HG03432 (cell line): ENCODE measurements at regions not wholly inside any gene's neighbourhood (a gene's known extent, or its start where the extent isn't known, plus 50 kb on each side); places are given as distances from the start of the nearest gene placed in this dataset.

ENCODE experiments used
- ATAC-seq: cut with Tn5 transposase; IDR thresholded peaks from one replicate; pipeline ENCODE4 v1.9.1; 2021; ENCODE audit warnings: mild to moderate bottlenecking, moderate library complexity; ENCODE audit not compliant: unreplicated experiment

DNA sequence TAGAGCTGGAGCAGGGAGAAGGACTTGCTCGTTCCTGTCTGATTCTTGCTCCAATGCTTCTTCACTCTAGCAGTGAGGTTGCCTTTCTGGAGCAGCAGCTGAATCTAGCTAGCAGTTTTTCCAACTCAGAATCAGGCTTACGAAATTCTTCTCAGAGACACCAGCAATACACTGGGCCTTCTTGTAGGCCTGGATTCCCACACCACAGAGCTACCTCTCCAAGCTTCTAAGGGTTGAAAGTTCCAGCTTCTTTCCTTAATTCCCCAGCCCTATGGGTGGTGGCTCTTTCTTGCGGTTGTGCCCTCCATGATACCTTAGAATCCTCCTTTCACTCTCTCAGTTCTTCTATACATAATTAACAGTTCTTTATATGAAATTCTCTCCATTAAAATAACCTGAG, 586.6 kb downstream of the INHBA start:
- no peak for ATAC-seq

DNA sequence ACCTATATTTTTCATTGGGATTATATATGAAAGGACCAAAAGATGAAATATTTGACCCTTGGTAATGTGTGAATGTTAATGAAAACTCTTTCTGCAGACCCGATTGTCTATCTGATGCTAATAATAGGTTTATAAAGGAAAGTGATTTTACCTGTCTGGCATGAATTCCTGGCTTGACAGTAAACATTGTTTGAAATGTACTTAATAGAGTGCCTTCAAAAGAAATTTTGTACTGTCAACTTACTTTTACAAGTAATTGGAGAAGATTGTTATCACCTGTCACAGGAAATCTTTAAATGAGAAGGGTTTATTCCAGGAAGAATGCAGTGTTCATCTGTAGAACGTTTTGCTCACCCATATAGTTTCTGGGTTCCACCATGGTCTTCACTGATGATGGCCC, 588.2 kb downstream of the INHBA start:
- ATAC-seq: no peak

DNA sequence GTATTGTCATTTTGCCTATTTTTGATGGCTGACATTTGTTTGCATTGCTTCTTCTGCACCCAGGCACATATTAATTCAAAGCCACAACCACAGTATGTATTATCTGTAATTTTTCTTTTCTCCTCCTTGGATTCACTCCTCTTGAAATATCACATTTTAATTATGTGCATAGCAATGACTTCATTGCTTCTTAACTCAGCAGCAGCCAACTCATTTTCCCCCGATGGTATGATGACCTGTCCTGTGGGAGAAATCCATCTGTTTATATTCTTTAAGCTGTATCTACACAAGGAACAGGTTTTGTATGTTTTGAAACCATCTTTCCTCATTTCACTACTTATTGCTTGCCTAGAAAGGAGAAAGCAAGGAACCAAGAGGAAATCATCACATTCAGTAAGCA, 588.8 kb downstream of the INHBA start:
- no peak for ATAC-seq

DNA sequence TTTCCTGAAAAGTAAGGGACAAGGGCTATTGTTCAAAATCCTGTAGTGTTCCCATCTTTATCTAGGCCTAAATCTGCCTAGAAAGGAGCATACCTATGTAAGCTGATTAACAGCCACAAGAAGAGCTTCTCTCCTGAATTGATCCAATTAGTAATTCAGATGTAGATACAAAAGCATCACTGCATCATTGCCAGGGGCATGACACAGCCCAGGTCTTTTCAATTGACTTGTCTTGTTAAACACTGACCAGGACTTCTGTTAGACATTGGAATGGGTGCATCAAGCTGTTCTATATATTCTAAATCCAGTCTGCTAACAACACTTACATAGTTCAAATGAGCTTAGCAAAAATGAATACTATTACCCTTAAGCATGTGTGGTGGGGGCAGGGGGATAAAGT, 589.2 kb downstream of the INHBA start:
- ATAC-seq: no peak

DNA sequence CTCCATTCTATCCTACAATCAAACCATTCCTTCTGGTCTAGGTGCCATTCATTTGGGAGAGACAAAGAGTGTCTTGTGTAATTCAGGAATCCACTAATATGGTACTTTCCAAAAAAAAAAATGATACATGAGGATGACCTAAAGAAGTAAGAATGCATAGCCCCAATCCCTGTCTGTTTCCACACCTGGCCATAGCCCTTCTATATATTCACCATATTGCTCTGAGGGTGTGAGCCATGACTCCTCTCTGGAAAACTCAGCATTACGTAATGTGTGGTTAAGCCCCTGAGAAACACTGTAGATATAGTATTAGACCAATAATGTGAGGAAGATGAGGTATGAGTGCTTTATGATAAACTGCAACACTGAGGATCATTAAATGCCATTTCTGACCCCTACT, 592.7 kb downstream of the INHBA start:
- no peak for ATAC-seq

DNA sequence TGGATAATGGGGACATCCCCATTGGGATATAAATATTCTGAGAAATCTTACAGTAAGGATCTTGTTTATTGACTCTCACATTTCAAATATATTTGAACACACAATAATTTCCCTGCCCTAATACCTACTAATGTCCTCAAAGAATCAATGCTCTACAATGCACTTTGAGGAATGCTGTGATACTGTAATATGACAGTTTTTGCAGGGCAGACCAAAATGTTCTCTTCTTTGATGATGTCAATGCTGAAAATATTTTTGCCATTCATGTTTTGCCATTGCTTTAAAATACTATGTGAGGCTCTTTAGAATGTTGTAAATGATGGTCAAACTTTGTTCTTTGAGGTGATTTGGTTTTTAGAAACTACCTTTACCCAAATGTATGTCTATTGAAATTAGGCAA, 594.1 kb downstream of the INHBA start:
- ATAC-seq: no peak

DNA sequence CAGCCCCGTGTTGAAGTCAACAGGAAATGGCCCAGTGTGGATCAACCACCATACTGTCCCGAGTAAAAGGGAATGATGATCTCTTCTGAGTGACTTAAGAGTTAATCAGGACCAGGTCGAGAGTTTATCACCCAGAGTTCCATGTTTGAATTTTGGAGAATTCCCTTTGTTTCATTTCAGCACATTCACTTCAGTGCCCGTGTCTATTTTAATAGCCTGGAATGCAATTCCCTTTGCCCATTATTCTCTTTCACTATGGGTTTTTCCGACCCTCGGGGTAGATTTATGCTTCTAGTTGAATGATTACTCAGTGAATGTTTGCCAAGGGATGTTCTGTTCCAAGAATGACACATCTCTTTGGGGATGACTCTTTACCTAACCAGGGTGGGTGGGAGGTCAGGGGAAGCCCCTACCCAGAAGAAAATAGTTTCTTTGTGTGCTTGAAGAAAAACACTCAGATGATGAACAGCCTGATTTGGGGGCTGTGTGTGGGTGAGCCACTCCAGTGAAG, 594.9 kb downstream of the INHBA start:
- ATAC-seq: peak; percentile 48

DNA sequence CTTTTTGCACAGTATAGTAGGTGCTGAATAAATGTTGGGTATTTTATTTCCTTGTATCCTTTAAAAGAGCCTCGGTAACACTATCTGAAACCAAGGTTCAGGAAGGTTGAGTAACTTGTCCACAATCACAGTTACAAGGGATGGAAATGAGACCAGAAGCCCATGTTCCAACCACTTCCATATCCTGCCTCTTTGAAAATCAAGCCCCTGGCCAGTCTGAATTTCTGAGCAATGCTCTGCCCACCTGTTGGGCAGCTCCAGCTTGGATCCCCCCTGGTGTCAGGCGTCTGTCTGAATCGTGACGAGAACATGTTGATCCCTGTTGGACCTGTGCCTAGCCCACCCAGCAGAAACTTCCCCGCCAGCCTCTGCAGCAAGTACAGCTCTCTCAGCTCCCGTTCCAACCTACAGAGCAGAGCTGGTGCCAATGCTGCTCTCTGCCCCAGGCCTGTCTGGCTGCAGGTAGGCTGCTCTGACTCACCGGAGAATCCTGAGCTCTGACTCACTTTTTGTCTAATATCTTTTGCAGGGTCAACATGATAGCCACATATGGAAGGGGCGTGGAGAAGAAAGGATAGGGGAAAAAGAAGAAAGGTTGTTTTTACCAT, 595.5 kb downstream of the INHBA start:
- ATAC-seq: peak; percentile 52

DNA sequence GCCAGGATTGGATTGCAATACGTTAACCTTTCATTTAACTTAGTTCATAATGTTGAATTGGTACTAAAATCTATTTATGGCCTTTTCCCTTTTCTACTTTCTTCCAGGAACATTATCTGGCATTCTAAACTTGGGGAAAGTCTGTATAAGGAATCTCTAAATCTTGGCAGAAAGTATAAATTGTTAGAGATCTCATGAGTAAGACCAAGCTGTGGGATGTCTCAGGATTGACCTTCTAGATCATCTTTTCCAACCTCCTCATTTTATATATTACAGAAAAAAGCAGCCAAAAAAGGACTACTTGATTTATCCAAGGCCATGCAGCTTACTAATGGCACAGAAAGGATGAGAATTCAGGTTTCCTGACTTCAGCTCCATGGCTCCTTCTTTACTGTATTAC, 598.3 kb downstream of the INHBA start:
- ATAC-seq: no peak

DNA sequence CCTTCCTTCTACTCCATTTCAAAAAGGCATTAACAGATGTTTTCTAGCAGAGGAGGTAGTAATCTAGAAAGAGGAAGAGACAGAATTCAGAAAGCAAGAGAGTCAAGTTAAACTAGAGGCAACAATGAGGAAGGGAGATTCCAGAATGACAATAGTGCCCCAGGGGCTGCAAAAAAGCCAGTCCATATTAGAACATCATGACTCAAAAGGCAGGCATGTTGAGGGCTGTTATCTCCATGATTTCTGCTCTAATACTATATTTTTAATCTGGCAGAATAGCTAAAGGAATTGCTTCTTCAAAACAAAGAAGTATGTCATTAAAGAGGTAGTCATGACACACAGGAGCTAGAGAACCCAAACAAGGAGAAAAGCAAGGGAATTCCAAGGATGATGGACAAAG, 599.6 kb downstream of the INHBA start:
- ATAC-seq: peak; percentile 67

DNA sequence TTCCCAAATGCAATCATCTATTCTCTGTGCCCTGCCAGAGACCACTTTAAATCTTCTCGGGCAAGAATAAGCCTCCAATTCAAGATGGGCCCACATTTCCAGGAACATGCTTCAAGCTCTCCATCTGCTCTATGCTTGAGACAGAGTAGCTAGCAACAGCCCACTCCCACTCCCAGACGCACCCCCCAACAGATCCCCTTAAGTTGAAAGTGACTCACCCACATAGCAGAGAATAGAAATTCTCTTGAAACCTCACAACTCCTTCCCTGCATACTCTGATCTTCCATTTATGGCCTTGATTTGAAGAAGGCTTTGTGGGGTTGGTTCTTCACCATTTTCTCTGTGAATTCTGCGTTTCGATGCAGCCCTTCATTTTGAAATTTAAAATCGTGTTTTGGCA, 604.0 kb downstream of the INHBA start:
- ATAC-seq: no peak

DNA sequence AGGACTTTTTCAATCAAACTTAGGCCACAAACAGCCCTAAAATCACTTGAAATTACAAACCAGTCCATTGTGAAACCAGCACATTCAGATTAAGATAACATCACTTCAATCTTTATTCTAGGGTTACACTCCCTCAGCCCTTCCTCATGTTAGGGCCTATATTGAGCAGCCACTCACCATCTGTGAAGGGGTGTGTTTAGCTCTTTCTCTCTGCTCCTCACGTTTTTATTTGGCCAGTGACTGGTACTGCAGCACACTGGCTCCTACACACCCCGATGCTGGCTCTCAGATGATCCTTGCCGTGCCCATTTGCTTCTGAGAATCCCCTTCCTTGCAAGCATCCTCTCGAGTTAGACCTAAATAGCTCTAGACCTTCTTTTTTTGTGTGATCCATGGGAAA, 604.5 kb downstream of the INHBA start:
- ATAC-seq: no peak

DNA sequence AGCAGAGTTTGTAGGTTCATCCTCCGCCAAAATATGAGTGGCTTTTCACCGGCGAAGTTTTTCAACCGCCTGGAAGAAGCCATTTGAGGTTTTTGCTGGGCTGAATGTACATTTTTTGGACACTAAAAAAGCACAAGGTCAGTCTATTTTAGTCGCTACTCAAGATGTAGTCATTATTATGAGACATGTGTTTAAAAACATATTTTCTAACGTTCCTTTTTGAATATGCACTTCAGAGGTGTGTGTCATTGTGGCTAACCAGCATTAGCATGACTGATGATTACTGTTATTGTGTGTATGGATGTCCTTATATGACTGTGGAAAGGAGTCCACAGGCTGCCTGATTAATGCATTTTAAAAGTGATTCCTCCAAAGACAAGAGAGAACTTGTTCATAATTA, 605.4 kb downstream of the INHBA start:
- no peak for ATAC-seq

DNA sequence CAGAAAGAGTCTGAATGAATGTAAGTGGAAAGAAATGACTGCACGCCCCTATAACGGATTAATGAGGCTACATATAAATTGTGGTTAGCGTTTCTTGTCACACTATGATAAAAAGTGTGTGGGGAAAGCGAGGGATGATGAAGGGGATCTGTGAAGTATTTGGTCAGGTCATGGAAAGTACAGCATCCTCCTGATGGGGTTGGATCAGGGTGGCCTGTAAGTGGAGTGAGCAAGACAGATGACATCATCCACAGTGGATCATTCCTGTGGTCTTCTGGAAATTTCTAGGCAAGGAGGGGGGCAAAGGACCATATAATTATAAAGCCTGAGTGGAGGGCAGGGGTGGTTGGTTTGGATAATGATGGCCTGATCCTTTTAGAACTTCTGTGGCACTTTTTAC, 606.0 kb downstream of the INHBA start:
- ATAC-seq: no peak

DNA sequence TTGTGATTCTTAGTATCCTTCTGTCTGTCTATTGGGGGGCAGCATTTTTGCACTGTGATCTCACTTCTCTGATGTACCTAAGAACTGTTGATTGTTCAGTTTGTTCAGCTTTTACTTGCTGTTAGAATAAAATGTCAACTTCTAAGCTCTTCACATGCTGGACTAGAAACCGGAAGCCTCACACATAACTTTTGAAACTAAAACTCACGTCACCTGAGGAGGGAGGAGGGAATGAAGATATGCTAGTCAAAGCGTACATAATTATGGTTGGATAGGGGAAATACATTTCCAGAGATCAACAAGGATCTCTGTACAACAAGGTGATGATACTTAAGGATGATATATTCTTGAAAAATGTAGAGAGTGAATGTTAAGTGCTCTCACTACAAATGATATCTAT, 609.7 kb downstream of the INHBA start:
- no peak for ATAC-seq

DNA sequence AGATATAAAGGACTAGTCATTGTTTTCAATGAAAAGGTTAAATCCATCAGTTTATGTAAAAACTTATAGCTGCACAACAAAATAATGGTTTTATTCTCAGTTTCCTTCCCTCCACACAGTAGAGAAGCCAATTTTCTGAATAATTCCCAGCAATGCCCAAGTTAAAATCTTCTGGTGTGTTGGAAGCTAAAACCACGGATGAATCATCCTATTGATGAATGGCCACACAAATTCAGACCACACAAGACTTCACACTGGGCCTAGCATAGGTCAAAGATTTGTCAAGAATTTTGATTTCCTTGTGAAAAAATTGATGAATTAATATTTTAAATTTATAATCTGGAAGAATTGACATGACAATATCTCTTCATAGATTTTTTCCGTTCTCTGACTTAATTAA, 617.6 kb downstream of the INHBA start:
- ATAC-seq: no peak

DNA sequence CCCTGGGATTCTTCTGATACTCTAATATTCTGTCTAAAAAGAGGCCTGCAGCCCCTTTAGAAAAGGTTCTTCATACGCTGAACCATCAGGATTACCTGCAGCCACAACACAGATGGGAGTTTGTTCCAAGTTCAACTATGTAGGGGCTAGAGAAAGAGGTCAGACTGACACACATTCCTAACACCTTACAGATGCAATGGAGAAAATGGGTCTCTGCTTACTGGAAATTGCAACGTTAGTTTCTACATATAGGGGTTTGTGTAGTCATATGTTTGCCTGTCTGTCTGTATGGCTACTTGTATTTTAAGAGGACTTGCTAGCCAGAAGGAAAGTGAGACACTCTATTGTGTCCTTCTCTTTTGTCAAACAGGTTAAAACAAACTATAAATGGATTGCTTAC, 618.5 kb downstream of the INHBA start:
- no peak for ATAC-seq

DNA sequence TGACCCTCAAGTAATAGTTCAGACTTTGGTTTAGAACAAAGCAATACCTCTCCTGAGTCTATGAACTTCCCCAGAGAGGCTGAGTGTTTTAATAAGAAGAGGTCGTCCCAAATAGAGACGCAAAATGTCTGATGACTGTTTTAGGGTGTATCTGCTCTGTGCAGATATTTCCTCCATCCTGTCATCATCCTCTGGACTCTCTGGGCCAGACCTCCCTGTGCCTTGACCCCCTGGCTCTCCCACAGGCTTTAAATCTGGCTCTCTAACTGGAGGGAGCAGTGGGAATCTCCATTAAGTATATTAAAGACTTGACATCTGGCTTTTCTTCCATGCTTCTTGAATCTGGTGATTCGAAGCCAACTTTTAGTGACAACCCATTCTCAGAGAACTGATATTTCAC, 633.3 kb downstream of the INHBA start:
- ATAC-seq: no peak

DNA sequence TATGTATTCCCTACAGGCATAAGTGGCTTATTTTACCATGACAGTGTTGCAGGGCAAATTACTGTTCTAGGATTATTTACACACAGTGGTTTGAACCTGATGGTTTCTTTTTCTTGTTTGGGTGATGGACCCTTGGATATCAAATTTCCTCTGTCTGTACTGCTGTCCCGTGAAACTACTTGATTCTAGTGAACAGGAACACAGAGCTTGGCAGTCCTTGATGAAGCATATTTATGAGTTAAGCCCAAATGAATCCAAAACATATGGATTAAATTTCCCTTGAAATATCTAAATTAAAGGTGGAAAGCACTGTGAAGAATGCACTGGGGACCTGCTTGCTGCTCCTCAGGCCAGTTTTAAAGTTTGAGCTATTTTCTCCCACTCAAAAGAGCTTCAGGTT, 635.3 kb downstream of the INHBA start:
- no peak for ATAC-seq

DNA sequence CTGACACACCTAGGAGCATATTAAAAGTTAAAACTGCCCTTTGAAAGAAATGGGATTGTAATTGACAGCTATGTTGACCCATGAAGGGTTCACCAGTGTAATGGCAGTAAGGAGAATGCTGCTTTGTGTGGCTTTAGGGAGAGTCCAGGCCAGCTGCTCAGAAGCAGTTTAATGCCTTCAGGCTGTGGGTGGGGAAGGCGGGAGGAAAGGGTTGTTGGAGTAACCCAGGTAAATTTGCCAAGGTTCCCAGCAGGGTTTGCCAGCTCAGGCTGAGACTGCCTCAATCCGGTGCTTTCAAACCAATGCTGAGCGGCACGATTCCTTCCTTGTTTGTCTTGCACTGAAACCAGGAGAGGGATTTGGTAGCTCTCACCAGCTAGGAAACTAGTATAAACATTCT, 637.2 kb downstream of the INHBA start:
- no peak for ATAC-seq

DNA sequence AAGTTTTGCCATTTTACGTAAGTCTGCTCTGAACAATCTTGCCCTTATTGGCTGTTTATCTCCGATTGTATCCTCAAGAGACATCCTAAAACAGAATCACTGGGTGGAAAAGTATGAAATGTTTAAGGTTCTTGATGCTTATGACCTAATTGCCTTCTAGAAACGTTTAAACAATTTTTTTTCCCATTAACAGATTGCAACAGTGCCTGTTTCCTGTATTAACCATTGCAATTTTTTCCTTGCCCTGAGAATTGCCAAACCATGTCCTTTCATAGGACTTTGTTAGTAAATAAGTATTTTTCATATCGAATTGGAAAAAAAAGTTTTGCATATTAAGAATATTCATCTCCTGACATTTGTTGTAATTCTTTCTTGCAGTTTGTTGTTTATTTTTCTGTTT, 639.8 kb downstream of the INHBA start:
- ATAC-seq: no peak

DNA sequence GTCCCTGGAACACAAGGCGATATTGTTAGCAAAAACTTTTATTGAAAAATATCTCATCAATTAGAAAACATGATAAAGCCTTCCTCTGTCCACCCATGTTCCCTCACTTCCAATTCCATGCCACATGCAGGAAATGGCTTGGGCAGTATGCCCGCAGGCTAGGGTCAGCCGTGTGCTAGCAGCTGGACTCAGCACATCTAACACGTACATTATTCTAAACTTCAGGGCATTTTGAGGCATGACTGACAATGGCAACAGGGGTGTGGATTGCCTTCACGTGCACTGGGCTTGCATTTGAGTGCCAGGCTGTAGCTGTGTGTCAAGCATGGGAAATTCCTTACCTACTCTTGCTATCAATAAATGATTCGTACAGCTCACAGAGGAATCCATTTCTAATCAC, 642.1 kb downstream of the INHBA start:
- ATAC-seq: no peak

DNA sequence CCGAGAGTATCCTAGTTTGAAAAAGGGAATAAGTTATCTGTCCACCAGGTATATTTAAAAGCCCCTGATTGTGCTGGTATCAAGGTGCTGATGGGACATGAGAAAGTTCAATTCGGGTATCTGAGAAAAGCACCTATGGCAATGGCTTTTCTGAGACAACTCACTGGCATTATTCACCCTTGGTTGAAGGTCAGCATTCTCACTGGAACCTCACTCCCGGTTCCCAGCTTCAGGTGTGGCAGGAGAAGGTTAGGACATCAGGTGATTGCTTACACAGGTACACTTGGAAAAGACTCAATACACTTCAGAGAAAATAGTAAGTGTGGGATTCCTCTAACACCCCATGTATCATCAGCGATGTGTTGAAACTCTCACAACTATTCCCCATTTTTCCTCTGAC, 643.1 kb downstream of the INHBA start:
- ATAC-seq: no peak
